BE2C (cell line): ENCODE measurements at regions not wholly inside any gene's neighbourhood (a gene's known extent, or its start where the extent isn't known, plus 50 kb on each side); places are given as distances from the start of the nearest gene placed in this dataset.

Experiments used
- DNase-seq: peaks from one replicate; pipeline ENCODE4 v3.0.0-alpha.2; 2020
- H3K27me3 ChIP-seq: fragments of 250-450 bp; sonication (Bioruptor Pico); 2 replicates; pipeline ENCODE4 v1.5.1; 2020; ENCODE audit warnings: mild to moderate bottlenecking
- H3K36me3 ChIP-seq: fragments of 250-450 bp; sonication (Bioruptor Pico); 2 replicates; pipeline ENCODE4 v1.5.1; 2020; ENCODE audit warnings: mild to moderate bottlenecking
- H3K4me1 ChIP-seq: fragments of 250-450 bp; sonication (Bioruptor Pico); 2 replicates; pipeline ENCODE4 v1.5.1; 2020
- H3K4me3 ChIP-seq: 2 replicates; pipeline ENCODE4 v1.5.1; 2011; ENCODE audit warnings: low read depth, low read length
- H3K9me3 ChIP-seq: fragments of 250-450 bp; sonication (Bioruptor Pico); 2 replicates; pipeline ENCODE4 v1.5.1; 2020
- CTCF ChIP-seq: IDR thresholded peaks from 2 replicates; pipeline ENCODE4 v1.5.1; 2012; ENCODE audit warnings: mild to moderate bottlenecking, low read depth, low read length

GRCh38 chr2:41993435-41993925 is 54.3 kb upstream of the PKDCC start:
- H3K4me1 ChIP-seq: no peaks in the 10 kb centered on the region; the same call in none of the 2 replicates
- H3K27me3 ChIP-seq: no peaks in the 10 kb centered on the region
- TF ChIP-seq CTCF: no peak
- H3K9me3 ChIP-seq: no peaks in the 10 kb centered on the region
- H3K36me3 ChIP-seq: no peaks in the 10 kb centered on the region
- DNase-seq: no peak
- no peak overlapping the region for H3K4me3 ChIP-seq

- Histone ChIP-seq H3K4me3 (no peak overlapping the region), H3K9me3 (no peaks in the 10 kb centered on the region), H3K4me1 (no peaks in the 10 kb centered on the region; the same call in none of the 2 replicates), H3K27me3 (no peaks in the 10 kb centered on the region), H3K36me3 (no peaks in the 10 kb centered on the region)
- DNase-seq: no peak
- TF ChIP-seq CTCF: no peak
Measured at GRCh38 chr2:41994233-41994637, 53.6 kb upstream of the PKDCC start.

GRCh38 chr2:41994661-41995060 is 53.2 kb upstream of the PKDCC start:
- TF ChIP-seq CTCF: no peak
- no peaks in the 10 kb centered on the region for H3K27me3 ChIP-seq
- no peaks in the 10 kb centered on the region for H3K36me3 ChIP-seq
- no peak for DNase-seq
- H3K4me1 ChIP-seq: no peaks in the 10 kb centered on the region; the same call in none of the 2 replicates
- no peak overlapping the region for H3K4me3 ChIP-seq
- no peaks in the 10 kb centered on the region for H3K9me3 ChIP-seq

GRCh38 chr2:41997561-41997960 is 50.3 kb upstream of the PKDCC start:
- Histone ChIP-seq H3K36me3 (no peaks in the 10 kb centered on the region), H3K4me1 (no peaks in the 10 kb centered on the region), H3K27me3 (no peaks in the 10 kb centered on the region), H3K4me3 (no peak overlapping the region), H3K9me3 (no peaks in the 10 kb centered on the region)
- TF ChIP-seq CTCF: no peak
- no peak for DNase-seq
